NCI-H524 treated with DMSO at 0.1 percent for 48 hours (cell line): ENCODE measurements at regions not wholly inside any gene's neighbourhood (a gene's known extent, or its start where the extent isn't known, plus 50 kb on each side); places are given as distances from the start of the nearest gene placed in this dataset.
"Not testable (repeated sequence)": the region's sequence is repeated elsewhere in the genome, so short reads cannot be mapped to it uniquely, and the experiment has no call there.

Experiments
- DNase-seq: peaks from one replicate; lab custom pipeline; 2025; lab: John Stamatoyannopoulos, UW

DNA sequence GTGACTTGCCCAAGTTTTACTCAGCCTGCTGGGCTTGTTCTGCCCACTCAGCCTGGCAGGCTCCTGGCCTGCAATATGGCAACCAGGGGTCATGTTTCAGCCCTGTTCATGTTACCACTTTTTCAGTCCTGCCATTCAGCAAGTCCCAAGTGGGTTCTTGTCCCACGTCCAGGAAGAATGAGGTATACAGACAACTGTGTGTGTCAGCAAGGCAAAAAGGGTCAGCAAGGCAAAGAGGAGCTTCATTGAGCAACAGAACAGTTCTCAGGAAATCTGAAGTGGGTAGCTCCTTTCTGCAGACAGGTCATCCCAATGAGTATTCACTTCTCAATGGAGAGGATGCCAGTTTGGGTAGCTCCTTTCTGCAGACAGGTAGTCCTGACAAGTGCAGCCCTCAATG lies 1233.3 kb upstream of the B3GALT2 start:
- no peak for DNase-seq

DNA sequence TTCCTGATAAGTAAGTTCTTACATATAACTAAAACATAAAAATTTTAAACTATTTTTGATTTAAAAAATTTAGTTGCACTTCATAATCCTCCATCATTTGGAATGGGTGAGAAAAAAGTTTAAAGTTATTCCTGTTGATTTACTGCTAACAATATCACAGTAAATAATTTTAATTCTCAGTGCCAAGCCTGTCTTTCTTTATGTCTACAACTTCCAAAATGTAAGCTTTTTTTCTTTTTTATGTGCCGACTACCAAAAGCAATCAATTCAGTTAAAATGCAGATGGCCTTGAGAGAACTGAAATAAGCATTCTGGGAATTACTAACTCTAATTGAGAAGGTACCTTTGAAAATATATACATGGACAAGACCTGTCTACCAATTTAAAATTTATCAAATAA lies 1224.3 kb upstream of the B3GALT2 start:
- no peak for DNase-seq

DNA sequence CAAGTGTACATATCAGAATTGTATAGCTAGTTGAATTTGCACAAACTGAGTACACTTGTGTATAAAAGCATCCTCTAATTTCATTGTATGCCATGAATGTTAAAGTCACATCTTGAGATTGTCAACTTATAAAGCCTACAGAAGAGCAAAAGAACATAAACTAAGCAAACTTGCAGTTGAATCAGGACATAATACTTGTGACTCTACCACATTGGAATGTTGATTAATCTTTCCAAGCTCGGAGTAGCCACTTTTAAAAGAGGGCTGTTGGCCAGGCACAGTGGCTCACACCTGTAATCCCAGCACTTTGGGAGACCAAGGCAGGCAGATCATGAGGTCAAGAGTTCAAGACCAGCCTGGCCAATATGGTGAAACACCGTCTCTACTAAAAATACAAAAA lies 1220.8 kb upstream of the B3GALT2 start:
- DNase-seq, result not testable (repeated sequence)

DNA sequence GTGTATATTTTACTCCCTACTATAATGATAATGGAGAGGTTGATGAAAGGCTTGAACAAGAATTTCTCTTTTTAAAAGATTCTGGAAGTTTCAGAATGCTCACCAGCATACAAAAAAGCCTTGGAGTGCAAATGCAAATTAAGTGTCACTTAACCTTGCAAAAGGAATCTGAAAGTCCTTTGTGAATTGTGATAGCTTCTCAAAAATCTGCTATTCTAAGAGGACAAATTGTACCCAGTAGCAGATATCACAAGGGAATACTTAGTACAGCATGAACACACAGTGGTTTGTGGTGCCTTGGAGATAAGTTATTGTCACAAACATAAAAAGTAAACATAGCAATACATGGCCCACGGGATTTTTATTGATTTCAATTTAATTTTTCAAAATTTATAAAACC lies 1208.3 kb upstream of the B3GALT2 start:
- DNase-seq, result no peak

DNA sequence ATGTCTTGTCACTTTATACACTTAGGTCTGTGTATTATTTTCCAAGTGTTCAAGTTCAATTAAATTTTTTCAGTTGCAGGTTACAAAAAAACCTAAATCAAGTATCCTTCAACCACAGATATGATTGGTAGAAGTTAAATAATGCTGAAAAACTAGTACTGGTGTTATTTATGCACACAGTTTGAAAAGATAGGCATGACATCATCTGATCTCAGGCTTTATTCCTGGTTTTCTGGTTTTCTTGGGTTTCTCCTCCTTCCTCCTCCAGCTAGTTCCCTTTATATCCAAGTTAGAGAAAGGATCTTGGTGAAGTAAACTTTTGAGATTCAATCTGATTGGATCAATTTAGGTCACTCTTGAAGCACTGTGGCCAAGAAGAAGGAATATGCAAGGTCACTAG lies 1201.1 kb upstream of the B3GALT2 start:
- DNase-seq, result no peak

DNA sequence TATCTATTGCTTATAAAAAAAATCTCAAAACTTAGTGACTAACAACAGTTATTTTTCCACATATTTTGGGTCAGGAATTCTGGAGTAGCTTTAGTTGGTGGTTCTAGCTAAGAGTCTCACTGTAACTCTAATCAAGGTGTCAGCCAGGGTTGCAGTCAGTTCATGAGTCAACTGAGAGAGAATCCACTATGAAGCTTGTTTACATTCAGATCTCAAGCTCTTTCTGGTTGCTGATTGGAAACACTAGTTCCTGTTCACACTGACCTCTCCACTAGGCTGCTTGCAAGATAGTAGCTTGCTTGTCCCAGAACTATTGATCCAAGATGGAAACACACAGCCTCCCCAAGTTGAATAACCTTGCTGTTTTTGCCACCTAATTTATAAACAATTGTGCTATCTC lies 1192.1 kb upstream of the B3GALT2 start:
- DNase-seq, result no peak

DNA sequence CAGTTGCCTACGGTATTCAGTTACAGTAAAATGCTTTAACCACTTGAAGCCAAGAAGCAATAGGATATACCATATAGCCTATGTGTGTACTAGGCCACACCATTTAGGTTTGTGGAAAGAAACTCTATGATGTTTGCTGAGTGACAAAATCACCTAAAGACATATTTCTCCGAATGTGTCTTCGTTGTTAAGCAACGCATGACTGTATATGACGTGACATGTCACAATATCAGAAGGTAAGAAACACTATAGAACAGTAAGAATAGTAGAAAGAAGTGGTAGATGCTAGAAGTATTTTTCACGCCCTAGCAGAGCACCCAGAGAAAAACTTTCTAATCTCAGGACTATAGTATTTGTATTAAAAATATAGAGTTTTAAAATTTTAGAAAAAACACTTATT lies 1188.2 kb upstream of the B3GALT2 start:
- DNase-seq, result no peak

DNA sequence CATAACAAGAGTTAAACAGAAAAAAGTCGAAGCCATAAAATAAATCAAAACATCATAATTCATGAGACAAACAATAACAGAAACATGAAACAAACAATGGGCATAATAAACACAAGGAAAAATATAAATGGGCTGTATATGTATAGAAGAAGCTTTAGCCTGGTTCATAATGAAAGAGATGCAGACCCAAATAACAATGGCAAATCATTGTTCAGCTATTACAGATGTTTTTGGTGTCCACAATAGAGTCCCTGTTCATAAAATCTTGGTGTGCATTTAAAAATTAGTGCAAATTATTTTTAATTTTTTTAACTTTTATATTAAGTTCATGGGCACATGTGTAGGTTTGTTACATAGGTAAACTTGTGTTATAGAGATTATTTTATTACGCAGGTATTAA lies 1185.9 kb upstream of the B3GALT2 start:
- no peak for DNase-seq

DNA sequence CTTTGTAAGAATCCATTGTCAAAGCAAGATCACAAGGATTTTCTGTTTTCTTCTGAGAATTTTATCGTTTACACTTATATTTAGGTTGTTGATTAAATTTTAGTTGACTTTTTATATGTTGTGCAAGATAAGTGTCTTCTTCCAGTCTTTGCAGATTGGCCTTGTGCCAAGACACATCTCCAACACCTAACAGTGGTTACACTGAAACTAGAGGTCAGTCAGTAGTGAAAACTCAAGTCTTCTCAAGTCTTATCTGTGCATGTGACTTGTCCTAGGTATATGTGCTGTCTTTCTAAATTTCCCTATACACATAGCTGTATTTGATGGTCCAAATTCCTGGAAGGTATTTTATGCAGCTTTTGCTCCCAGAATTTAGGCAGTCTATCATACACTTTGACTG lies 1183.2 kb upstream of the B3GALT2 start:
- no peak for DNase-seq

DNA sequence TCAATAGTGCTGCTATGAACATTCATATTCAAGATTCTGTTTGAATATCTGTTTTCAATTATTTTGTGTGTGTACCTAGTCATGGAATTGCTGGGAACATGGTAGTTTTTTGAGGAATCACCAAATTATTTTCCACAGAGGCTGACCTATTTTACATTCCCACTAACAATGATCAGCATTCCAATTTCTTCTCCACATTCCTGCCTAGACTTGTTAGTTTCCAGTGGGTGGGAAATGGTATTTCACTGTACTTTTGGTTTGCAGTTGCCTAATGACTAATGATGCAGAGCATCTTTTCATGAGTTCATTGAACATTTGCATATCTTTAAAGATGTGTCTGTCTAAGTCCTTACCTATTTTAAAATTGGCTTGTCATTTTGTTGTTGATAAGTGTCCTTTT lies 1182.6 kb upstream of the B3GALT2 start:
- no peak for DNase-seq

DNA sequence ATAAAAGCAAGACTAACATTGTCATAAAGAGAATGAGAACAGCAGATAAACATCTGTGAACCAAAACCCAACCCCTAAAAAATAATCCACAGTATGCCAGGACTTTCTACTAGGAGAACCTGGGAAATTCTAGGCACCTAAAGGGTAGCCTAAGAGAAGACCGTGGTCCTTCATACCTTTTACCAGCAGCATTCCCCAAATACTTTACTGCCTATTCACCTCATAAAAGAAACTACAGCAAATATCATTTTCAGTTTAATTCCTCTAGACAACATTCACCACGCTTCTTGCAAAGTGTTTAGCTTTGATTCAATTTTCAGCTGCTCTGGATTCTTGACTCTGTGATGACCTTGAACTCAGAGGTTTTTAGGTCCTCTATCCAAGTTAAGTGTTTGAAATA lies 1180.7 kb upstream of the B3GALT2 start:
- DNase-seq, result no peak

DNA sequence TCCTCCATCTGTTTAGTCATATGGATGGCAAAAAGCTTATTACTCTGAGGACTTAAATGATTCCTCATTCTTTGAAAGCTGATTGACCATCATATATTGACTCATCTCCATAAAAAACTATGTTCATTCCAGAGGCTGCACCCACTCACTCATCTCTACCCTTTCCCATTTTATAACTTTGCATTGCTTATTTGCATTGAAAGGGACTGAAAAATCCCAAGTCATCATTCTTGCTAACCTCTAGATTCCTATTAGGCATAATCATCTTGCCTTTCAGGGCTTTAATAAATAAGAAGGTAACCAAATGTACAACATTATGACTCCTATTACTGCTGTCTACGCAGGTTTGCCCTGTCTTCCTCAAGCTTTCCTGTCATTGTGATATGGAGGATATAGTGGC lies 1180.3 kb upstream of the B3GALT2 start:
- no peak for DNase-seq

DNA sequence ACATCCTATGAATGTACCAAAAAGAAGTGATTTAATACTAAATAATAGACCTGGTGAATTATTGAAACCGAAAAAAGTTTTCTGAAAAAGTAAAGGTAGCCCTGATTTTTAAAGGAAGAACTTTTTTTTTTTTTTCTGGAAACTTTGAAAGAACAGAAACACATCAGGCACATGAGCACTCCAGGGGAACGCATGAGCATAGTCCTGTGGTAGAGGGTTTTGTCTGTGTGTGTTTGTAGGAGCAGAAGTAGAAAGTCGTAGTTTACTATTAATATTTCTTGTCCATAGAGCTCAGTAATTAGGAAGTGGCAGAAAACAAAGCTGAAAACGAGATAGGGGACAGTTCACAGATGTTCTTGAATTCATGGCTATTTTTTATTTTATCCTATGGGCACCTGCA lies 1175.9 kb upstream of the B3GALT2 start:
- DNase-seq, result no peak

DNA sequence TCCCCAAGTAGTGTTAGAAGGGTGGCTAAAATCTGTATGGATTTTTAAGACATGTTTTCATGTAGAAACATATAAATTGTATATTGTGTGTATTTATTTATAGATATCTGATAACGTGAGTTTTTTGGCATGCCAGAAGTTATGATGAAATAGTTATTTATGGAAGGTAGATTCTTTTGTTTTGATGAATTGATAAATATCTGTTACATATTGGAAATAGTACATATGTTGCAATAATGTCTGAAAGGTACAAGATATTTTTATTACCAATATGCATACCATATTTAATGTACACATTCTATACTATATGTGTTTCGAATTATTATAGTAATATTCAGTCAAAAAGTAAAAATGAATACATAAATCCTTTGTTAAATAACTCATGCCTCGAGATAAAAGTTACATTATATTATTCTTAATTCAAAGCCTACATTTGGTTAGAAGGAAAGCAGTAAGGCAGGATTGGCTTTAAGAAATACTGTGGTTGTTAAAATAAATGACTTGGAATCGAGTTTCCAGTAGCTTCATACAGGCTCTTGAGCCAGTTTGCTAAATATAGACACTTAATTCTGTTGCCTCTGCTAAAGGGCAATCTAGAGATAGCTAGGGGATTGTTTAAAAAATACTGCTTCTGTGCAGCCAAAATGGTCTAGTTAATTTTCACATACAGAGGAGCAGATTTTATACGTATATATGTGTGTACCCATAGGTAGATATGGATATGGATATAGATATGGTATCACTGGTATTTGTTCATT lies 1175.1 kb upstream of the B3GALT2 start:
- no peak for DNase-seq

DNA sequence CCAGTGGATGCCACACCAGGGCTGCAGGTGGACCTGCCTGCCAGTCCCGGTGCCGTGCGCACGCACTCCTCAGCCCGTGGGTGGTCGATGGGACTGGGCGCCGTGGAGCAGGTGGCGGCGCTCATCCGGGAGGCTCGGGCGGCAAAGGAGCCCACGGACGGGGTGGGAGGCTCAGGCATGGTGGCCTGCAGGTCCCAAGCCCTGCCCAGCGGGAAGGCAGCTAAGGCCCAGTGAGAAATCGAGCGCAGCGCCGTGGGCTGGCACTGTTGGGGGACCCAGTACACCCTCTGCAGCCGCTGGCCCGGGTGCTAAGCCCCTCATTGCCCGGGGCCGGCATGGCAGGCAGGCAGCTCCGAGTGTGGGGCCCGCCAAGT lies 1171.8 kb upstream of the B3GALT2 start:
- no peak for DNase-seq

DNA sequence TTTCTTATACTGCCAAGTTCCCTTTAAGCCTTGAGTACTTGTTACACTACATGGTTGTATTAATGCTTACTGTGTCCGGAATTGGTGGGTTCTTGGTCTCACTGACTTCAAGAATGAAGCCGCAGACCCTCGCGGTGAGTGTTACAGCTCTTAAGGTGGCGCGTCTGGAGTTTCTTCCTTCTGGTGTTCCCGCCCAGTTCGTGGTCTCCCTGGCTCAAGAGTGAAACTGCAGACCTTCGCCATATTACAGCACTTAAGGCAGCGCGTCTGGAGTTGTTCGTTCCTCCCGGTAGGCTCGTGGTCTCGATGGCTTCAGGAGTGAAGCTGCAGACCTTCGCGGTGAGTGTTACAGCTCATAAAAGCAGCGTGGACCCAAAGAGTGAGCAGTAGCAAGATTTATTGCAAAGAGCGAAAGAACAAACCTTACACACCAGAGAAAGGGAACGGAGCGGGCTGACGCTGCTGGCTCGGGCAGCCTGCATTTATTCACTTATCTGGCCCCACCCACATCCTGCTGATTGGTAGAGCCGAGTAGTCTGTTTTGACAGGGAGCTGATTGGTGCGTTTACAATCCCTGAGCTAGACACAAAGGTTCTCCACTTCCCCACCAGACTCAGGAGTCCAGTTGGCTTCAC lies 1171.3 kb upstream of the B3GALT2 start:
- DNase-seq, result not testable (repeated sequence)

DNA sequence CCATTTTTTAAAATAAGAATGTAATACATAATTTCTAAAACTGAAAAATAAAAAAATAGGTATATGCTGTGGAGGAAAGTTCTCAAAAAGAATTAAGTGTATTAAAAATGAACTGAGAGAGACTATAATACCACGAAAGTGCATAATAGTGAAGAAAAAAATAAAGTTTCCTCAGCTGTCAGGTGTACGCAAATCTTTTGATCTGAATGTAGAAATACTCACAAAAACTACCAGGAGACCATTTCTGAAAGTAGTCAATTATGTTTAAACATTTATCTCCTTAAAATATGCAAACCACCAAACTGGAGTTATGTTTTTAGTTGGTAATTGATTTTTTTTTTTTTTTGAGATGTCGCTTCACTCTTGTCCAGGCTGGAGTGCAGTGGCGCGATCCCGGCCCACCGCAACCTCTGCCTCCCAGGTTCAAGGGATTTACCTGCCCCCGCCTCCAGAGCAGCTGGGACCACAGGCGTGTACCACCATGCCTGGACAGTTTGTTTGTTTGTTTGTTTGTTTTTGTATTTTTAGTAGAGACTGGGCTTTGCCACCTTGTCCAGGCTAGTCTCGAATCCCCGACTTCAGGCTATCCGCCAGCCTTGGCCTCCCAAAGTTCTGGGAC lies 1169.2 kb upstream of the B3GALT2 start:
- no peak for DNase-seq

DNA sequence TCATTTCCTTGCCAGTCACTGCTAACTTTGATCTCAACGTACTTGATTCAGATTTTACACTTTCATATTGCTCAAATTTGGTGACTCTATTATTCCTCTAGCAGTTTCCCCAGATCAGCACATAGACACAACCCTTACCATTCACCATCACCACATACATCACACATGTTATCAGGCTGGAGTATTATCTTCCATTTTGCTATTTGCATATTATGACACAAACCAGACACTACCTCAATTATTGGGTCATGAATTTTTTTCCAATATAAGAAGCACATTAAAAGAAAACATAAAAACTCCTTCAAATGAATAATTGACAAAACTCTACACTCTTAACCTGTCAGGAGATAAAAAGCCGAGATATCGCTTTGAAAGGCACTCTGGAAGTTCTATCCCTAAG lies 1166.7 kb upstream of the B3GALT2 start:
- no peak for DNase-seq

DNA sequence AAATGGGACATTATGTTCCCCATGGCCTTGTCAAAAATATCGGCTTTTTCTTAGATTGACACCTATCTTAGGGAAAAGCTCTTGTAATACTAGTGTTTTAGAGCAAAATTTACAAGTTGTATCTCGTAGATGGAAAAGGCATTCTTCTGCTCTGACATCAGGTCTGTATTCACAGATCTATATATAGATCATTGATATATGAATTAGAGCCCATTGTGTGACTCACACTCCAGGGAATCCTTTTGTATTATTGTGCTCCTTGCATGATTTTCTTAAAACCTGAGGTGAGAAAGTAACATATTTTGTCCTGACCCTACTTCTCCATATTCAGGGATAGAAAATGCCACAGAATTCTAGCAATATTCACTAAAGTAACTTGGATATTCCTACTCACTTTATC lies 1160.8 kb upstream of the B3GALT2 start:
- DNase-seq, result no peak

DNA sequence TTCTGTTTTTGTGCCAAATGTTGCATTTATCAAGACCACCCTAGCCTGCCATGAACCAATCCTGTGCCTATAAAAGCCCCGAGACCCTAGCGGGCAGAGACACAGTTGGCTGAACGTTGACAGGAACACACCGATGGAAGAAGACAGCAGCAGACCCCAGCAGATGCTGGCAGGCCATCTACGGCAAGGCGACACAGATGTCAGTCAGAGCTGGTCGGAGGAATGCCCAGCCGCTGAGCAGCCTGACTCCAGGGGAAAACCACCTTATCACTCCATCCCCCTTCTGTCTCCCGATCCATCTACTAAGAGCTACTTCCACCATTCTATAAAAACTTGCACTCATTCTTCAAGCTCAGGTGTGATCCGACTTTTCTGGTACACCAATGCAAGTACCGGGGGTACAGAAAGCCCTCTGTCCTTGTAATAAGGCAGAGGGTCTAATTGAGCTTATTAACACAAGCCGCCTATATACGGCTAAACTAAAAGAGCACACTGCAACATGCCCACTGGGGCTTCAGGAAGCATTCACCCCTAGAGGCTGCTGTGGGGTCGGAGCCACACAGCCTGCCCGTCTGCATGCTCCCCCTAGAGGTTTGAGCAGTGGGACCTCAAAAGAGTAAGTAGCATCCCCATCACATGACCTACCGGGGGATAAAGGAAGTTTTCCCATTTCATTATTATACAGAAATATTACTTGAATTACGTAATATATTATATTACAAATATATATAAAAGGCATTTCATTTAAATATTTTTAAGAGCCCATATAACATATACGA lies 1156.3 kb upstream of the B3GALT2 start:
- DNase-seq, result no peak

DNA sequence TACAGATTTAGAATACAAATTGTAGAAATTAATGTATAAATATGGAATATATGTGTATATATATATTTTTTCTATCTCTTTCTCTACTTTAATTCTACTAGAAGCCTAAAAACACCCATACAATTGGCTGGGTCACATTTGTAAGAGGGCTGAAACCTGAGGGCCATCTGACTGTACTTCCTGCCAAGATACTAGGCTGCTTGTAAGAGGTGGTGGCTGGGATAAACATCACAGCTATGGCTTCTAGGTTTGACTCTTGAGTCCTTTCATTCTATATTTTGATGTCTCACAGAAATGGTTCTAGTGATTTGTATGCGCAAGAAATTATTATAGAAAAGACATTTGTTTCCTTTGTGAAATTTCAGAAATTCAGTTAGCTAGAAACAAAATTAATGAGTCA lies 1155.2 kb upstream of the B3GALT2 start:
- peak; percentile 59 for DNase-seq

DNA sequence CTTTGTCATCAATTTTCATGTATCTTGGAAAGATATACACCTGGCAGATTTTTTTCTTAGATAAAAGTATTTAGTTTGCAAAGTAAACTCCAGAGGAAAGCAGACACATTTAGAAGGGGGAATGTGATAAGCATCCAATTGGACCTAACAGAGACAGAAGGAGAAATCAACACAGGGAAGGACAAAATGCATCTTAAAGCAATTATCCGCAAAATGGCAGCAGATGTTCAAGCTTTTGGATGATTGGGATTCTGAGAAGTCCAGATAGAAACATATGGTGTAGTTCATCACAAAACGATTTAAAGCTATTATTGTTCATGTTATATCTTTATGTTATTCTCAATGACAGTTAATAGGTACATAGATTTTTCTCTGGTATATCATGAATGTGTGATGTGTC lies 1153.1 kb upstream of the B3GALT2 start:
- DNase-seq, result peak; percentile 86
